AG04450 (cell line): ENCODE measurements at regions not wholly inside any gene's neighbourhood (a gene's known extent, or its start where the extent isn't known, plus 50 kb on each side); places are given as distances from the start of the nearest gene placed in this dataset.

Experiments used
- CTCF ChIA-PET: fragments of 300-600, 350-600 bp; formaldehyde crosslinking; extraction: SDS; loops from one replicate; lab custom pipeline; 2022; ENCODE audit warnings: antibody characterized with exemption, inconsistent platforms; lab: Charles Lee
- POLR2A ChIA-PET: fragments of 350-600 bp; formaldehyde crosslinking; extraction: SDS; loops from one replicate; lab custom pipeline; 2021; ENCODE audit warnings: antibody characterized with exemption, inconsistent platforms; lab: Yijun Ruan, JAX
- DNase-seq: peaks from one replicate; pipeline ENCODE4 v3.0.0-alpha.2; 2011; ENCODE audit warnings: low read depth, low spot score
- H3K27ac ChIP-seq: one replicate; pipeline ENCODE4 v1.5.1; 2012; ENCODE audit warnings: low read depth, low read length, control low read depth
- H3K27me3 ChIP-seq: one replicate; pipeline ENCODE4 v1.6.0; 2012; ENCODE audit warnings: low read length; ENCODE audit not compliant: control insufficient read depth, insufficient read depth
- H3K4me3 ChIP-seq: 2 replicates; pipeline ENCODE4 v1.5.1; 2011; ENCODE audit warnings: mild to moderate bottlenecking, low read depth, low read length, control low read depth
- H3K9me3 ChIP-seq: 2 replicates; pipeline ENCODE4 v1.5.1; 2012; ENCODE audit warnings: low read length; ENCODE audit not compliant: control insufficient read depth, insufficient read depth
- TF ChIP-seq, protein P1 (sequence below): IDR thresholded peaks from 2 replicates; pipeline ENCODE4 v1.5.1; 2011; ENCODE audit warnings: low read depth, low read length, control low read depth, inconsistent platforms

DNA sequence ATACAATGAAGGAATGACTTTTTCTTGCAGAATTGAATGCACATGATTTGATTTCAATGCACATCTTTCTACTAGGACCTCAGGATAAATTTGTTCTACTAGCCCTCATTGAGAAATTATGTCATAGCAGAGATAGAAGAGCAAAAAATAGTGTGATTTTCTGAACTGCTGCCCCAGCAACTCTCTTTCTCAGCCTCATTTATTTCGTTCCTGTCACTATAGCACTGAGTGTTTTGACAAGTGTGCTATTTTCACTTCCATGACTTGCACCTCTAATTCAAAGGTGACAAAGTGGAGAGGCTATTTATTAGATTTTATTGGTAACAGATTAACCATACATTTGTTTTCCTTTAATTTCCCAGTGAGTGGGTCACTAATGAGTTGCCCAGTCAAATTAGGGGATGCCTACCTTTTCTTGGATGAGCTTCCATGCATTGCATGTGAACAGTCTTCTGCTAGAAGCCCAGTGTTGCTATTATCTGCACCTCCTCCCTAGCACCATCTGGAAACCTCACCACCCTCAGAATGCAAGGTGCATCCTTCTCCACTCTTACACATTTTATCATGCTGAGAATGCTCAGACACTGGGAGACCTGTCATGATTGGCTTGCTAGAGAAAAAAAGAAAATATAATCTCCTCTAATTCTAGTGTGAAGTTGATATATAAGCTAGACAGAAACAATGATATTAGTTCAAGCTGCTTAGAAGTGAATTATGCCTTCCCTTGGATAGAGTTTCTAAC is 119.6 kb upstream of the CTTNBP2 start:
- H3K9me3 ChIP-seq: no peaks in the 10 kb centered on the region
- H3K27ac ChIP-seq: no peak overlapping the region
- DNase-seq: no peak
- ChIA-PET POLR2A (no interaction called here), CTCF (interaction anchor here (0.6 to 1.7 kb wide), 16 partner anchors 9 to 617 kb away, joined by 3 to 6 read pairs (median 3); no protein-coding TSS in a partner anchor)
- TF ChIP-seq, protein P1, sequence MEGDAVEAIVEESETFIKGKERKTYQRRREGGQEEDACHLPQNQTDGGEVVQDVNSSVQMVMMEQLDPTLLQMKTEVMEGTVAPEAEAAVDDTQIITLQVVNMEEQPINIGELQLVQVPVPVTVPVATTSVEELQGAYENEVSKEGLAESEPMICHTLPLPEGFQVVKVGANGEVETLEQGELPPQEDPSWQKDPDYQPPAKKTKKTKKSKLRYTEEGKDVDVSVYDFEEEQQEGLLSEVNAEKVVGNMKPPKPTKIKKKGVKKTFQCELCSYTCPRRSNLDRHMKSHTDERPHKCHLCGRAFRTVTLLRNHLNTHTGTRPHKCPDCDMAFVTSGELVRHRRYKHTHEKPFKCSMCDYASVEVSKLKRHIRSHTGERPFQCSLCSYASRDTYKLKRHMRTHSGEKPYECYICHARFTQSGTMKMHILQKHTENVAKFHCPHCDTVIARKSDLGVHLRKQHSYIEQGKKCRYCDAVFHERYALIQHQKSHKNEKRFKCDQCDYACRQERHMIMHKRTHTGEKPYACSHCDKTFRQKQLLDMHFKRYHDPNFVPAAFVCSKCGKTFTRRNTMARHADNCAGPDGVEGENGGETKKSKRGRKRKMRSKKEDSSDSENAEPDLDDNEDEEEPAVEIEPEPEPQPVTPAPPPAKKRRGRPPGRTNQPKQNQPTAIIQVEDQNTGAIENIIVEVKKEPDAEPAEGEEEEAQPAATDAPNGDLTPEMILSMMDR: no peak
- H3K4me3 ChIP-seq: no peak overlapping the region
- no peaks in the 10 kb centered on the region for H3K27me3 ChIP-seq

DNA sequence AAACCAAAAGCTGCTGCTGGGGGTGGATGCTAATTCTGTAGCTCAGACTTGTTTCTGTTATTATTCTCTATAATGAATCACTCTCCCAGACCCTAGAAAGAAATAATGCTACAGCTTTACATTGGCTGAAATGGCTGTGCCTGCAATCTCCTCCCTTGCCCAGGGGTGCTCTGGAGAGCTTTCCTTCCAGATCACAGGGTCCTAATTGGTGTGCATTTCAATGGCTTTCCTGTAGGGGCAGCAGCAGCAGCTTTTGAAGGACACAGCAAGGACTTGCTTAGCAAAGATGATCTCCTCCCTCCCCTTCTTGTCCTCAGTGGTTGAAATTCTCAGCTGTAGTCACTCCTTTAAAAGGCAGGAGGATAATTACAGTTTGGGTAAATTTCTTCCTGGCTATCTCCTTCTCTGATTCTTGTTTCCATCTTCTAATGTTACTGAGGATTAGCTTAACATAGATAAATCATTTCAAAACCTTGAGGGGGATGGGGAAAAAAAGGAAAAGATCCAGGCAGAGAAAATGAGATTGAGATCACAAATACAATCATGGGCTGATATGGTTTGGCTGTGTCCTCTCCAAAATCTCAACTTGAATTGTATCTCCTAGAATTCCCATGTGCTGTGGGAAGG is 120.2 kb upstream of the CTTNBP2 start:
- H3K27me3 ChIP-seq: no peaks in the 10 kb centered on the region
- TF ChIP-seq, protein P1: peak; percentile 71
- DNase-seq: no peak
- no peaks in the 10 kb centered on the region for H3K9me3 ChIP-seq
- POLR2A ChIA-PET: no interaction called here
- no peak overlapping the region for H3K27ac ChIP-seq
- CTCF ChIA-PET: interaction anchor here (0.6 to 1.7 kb wide), 17 partner anchors 10 to 618 kb away, joined by 3 to 6 read pairs (median 3); no protein-coding TSS in a partner anchor
- no peak overlapping the region for H3K4me3 ChIP-seq

DNA sequence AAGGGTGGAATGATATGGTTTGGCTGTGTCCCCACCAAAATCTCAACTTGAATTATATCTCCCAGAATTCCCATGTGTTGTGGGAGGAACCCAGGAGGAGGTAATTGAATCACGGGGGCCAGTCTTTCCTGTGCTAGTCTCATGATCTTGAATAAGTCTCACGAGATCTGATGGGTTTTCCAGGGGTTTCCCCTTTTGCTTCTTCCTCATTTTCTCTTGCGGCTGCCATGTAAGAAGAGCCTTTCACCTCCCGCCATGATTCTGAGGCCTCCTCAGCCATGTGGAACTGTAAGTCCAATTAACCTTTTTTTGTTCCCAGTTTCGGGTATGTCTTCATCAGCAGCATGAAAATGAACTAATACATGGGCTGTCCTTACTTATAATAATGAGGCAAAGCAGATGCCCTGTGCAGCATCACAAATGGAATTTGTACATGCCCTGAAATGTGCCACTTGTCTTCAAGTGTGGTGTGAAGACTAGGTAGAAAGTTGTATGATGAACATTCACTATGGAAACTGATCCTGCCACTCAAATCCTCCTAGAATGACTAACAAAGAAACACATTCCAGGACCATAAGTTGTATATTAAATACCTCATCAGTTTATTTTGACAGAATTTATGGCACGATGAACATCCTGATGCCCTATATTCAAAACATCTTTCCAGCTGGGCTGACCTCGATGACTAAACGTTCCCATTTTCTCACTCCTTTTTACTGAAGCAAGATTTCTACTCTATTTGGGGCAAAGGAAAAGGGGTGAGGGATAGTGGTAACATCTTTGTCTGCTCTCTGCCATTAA is 122.8 kb upstream of the CTTNBP2 start:
- POLR2A ChIA-PET: no interaction called here
- Histone ChIP-seq H3K4me3 (no peak overlapping the region), H3K27ac (no peak overlapping the region), H3K27me3 (no peaks in the 10 kb centered on the region), H3K9me3 (no peaks in the 10 kb centered on the region)
- CTCF ChIA-PET: no interaction called here
- TF ChIP-seq, protein P1: no peak
- DNase-seq: no peak

DNA sequence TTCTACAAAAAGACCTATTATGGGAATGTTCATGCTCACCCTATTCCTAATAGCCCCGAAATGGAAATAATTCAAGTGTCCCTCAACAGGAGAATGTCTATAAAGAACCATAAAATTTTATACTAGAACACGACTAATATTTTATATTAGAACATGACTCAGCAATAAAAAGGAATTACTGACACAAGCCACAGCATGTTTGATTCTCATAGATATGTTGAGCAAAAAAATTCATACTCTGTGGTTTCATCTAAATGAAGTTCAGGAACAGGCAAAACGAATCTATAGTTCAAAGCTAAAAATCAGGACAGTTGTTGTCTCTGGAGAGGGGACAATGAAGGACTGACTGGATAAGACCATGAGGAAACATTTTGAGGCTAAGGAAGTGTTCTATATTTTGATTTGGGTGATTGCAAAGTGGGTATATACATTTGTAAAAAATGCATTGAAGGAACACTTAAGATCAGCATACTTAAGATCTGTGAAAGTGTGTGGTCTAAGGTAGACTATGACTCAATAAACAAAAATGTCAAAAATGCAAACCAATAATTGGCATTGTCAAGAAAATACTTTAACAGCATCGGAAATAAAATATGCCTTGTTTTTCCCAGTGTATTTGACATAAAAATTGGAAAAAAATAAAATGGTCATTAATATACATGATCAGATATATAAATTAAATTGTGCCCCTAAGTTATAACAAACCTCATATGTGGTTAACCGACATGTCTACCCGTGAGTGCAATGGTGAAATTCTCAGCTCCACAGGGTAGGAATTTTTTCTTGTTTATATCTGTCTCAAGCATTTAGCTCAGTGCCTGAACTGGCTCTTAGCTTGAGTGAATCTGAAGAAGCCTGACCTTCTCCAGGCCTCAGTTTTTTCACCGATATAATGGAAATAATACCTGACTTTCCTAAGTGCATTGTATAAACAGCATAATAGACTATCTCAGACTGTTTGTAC is 124.9 kb upstream of the CTTNBP2 start:
- Histone ChIP-seq H3K27ac (no peak overlapping the region), H3K9me3 (no peaks in the 10 kb centered on the region), H3K27me3 (no peaks in the 10 kb centered on the region), H3K4me3 (no peak overlapping the region)
- ChIA-PET POLR2A (no interaction called here), CTCF (no interaction called here)
- TF ChIP-seq, protein P1: no peak
- no peak for DNase-seq
